Mucosa of gallbladder (tissue), 1 donor: ENCODE measurements at regions not wholly inside any gene's neighbourhood (a gene's known extent, or its start where the extent isn't known, plus 50 kb on each side); places are given as distances from the start of the nearest gene placed in this dataset.

ENCODE experiments used
- DNase-seq: peaks from one replicate; pipeline ENCODE4 v3.0.0-alpha.2; 2020; ENCODE audit warnings: low spot score
- donor health status: DM: no; HTN: no; CAD: no.

DNA sequence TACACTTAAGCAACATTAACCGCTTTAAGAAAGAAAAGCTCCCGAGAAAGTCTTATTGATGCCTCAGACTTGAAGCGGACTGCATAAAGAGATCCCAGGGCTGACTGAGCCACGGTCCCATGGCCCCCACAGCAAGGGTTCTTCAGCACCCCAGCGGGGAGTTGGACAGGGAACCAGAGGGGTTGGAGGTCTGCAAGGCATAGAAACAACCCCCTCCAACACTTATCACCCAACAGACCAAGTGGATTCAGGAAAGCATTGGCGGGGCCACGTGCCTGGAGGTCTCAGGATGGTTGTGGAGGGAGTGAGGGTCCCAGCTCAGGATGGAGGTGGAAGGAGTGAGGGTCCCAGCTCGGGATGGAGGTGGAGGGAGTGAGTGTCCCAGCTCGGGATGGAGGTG is 143.7 kb upstream of the IRX2 start:
- no peak for DNase-seq

- no peak for DNase-seq
Observed at GRCh38 chr5:2894736-2895135, 143.3 kb upstream of the IRX2 start.

DNA sequence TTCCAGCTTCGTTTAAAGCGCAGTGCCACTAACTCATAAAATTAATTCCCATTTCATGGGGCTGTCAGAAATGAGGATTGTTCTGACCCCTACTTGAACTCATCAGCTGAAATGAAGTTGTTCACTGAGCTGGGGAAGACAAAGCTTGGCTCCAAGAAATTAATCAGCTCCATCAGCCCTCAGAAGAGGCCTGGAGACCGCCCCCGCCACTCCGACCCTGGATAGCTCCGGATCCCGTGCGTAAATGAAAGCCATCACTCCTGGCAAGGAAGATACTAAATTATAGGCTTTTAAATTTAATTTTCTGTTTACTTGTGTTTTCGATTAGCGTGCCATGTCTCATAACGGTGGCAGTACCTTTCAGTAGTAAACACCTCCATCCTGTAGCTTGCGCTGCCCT is 142.8 kb upstream of the IRX2 start:
- no peak for DNase-seq

DNA sequence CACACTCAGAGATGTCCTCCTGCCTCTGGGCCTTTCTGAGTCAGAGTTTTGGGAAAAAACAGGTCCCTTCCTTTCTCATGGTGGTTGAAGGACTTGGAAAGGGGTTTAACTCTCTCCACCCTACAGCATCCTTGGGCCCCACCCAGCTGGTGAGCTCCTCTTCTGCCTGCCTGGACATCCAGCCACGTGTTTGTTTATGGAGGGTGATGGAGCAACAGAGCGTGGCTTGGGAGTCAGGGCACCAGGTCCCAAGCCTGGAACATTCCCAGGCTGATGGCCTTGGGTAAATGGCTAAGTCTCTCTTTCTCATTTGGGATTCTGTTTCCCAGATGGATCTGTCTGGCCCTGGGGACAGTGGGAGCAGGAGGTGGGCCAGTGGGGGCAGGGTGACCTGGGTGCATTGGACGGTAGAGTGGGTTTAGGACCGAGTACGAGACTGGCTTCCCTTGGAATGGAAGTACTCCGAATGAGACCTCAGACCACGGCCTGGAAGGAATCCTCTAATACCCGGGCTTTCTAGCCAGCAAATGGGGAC is 141.1 kb upstream of the IRX2 start:
- no peak for DNase-seq

DNA sequence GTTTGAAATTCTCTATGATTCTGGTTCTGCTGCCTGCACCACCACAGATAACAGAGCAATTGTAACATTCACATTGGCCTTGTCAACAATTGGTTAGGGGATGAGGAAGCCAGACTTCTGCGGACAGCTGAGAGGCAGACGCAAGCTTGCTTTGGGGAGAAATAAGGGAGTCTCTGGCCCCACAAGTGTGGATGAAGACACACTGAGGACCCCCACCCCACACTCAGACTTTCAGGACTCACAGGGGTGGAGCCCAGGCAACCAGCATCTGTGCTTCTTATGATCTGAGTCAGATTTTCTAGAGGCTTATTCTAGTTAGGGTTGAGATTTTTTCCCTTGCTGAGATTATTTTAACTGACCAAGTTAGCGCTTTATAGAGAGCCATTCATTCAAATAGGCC is 140.3 kb upstream of the IRX2 start:
- no peak for DNase-seq

- no peak for DNase-seq
Observed at GRCh38 chr5:2890011-2890410, 138.5 kb upstream of the IRX2 start.

GRCh38 chr5:2888520-2889060 is 137.1 kb upstream of the IRX2 start:
- DNase-seq, result no peak

GRCh38 chr5:2887481-2888348 is 136.2 kb upstream of the IRX2 start:
- no peak for DNase-seq

DNA sequence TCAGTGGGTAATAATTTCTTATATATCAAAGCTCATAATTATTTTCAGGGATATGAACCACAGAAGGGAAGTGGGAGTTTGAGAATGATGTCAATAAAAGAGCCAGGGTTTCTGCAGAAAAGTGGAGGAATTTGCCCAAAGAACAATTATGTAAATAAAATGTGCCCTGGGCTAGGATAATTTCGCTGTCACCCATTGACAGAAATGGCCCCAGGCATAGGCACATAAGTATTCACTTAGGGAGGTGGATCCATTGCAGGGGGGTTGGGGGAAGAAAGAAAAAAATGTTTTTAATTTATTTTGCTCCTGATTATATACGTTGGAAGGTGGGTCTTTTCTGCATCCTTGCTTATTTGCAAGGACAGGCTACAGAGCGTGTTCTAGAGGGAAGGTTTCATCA is 135.1 kb upstream of the IRX2 start:
- no peak for DNase-seq

GRCh38 chr5:2883771-2884170 is 132.3 kb upstream of the IRX2 start:
- DNase-seq, result no peak

DNA sequence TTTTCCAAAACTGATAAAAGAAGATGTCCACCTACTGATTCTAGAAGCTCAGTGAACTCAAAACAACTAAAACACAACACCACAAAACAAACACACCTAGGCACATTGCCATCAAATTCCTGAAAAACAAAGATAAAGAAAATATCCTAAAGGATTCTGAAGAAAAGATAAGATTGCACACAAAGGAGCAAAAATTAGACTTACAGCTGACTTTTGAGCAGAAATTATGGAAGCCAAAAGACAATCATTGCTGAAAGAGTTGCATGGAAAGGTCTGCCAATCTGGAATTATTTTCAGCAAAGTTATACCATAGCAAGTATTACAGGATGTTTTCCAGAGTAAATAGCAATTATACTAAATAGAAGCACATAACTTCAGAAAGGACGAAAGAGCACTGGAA is 128.2 kb upstream of the IRX2 start:
- DNase-seq, result no peak

DNA sequence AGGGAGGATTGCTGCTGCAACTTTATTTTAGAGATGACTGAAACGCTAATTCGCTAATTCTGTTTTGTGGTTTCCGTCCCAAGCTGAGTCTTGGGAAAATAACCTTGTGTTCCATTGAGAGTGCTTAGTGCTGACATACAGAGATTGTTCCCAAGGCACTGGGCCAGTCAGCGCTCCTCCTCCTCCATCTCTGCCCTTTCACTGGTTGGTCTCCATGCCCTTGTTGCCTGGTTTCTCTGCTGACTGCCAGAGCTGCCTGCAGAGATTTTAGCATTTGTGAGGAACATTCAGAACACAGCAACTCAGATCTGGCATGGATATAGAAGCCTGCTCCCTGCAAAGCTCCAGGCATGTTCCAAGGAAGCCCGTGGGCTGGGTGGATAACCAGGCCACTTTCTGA is 126.0 kb upstream of the IRX2 start:
- no peak for DNase-seq

DNA sequence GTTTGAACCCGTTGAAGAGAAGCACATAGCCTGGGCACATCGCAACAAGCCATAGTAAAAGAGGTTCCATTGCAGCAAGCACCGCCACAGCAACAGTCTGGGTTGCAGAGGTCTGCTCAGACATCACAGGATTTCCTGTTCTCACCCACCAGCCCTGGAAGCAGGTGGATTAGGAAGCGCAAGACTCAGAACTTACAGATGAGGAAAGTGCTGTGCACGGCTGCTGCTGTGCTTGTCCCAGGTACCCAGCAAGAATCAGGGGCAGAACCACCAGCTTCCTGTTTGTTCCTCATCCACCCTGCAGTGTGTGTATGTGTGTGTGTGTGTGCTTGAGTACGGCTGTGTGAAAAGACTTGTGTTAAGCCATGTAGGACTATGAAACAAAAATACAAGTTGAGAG is 124.7 kb upstream of the IRX2 start:
- no peak for DNase-seq

DNA sequence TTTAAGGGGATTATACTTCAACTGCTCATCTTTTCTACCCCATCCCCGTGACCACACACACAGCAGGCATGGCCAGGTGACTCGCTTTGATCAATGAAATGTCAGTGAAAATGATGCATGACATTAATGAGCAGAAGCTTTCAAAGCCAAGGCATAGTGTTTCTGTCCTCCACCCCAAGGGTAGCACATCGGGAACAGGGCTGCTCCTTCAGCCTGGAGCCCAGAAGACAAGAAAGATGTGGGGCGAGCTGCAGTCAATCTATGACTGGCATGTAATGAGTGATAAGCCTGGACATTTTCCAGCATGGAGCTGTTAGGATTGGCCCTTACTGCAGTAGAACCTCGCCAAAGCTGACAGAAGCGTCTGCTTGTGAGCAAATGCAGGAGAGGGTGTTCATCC is 122.6 kb upstream of the IRX2 start:
- no peak for DNase-seq

DNA sequence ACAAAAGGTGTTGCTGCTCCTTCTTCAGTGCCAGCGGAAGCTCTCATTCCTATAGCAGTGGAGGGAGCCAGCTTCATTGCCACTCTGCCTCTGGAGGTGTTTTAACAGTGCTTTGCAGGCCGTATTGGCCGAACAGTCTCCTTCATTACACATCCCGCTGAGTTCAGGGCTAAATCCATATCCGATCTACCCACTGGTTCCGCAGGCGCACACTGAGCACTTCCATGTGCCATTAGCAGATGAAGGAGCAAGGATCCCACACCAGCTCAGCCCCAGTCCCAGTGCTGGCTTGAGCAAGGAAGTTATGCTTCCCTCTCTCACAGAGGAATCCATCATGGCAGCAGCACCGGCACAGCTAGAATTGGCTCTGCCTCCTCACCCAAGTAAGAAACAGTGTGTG is 121.2 kb upstream of the IRX2 start:
- no peak for DNase-seq

GRCh38 chr5:2871282-2871681 is 119.8 kb upstream of the IRX2 start:
- DNase-seq, result no peak

GRCh38 chr5:2869471-2869870 is 118.0 kb upstream of the IRX2 start:
- no peak for DNase-seq

DNA sequence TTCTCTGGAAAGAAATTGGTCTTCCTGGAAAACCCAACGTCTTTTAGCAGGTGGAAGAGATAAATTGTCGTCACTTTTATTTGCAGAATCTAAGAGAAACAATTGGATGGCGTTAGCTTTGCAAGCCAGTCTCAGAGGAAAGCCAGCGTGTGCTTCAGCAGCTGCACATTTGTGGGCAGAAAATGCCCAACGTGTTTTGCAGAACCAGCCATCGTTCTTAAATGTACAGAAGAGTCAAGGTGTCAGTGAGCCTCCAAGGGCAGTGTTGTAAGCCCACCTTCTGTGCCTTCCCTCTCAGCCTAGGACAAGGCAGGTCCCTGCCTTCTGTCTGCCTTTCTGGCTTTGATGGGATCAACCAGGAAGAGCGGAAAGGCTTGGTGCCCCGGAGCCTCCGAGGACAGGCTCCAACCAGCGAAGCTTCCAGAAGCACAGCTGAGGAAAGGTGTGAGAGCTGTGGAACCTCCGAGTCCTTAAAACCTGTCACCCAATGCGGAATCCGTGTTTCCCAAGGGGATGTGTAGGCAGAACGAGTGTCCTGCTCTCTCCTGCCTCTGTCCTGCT is 116.0 kb upstream of the IRX2 start:
- no peak for DNase-seq

- no peak for DNase-seq
Observed at GRCh38 chr5:2866662-2867372, 115.3 kb upstream of the IRX2 start.

DNA sequence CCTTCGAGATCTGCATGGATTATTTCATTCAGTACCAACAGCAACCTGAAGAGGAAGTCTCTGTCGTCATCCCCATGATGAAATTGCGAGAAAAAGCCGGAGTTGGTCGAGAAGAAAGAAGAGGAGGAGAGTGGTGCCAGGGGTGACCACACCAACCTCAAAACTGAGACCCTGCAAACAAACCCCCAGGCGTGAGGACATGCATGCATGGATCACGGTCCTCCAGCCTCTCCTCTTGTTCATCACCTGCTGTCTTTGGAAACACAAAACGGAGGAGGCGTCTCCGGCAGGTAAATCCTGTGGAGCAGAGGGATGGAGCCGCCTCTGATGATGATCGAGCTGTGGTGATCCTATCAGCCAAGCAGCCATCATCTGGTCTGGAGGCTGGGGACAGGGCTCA is 114.4 kb upstream of the IRX2 start:
- DNase-seq, result no peak

GRCh38 chr5:2864515-2865105 is 113.1 kb upstream of the IRX2 start:
- DNase-seq, result no peak
